ENCODE measurements at regions not wholly inside any gene's neighbourhood (a gene's known extent, or its start where the extent isn't known, plus 50 kb on each side); places are given as distances from the start of the nearest gene placed in this dataset.

GRCh38 chr5:118405650-118406061 is 582.7 kb downstream of the DTWD2 start:
- Histone ChIP-seq H3K4me1 (ENCODE audit: control insufficient read depth, extremely low read depth, insufficient read depth, low read length) (no peaks in the 10 kb centered on the region), H3K4me3 (ENCODE audit: control insufficient read depth in 2 of 3, extremely low read depth in 1 of 3, insufficient read depth in 2 of 3, low read depth in 1 of 3, low read length in 3 of 3) (no peak overlapping the region), H2AFZ (ENCODE audit: control insufficient read depth, low read length) (no peak overlapping the region), H3K27me3 (ENCODE audit: control insufficient read depth, extremely low read depth, insufficient read depth, low read length) (no peaks in the 10 kb centered on the region), H4K20me1 (ENCODE audit: control insufficient read depth, extremely low read depth, insufficient read depth, low read length) (no peaks in the 10 kb centered on the region), H3K9me3 (ENCODE audit: control insufficient read depth, low read depth, low read length) (peaks cover 3% of the 10 kb centered on the region), H3K9me1 (ENCODE audit: control insufficient read depth, extremely low read depth, insufficient read depth, low read length) (no peaks in the 10 kb centered on the region), H3K4me2 (ENCODE audit: control insufficient read depth, extremely low read depth, insufficient read depth, low read depth, low read length) (no peak overlapping the region), H3K36me3 (ENCODE audit: control insufficient read depth in 2 of 2, extremely low read depth in 1 of 2, insufficient read depth in 2 of 2, low read length in 2 of 2) (no peaks in the 10 kb centered on the region), H3K9ac (ENCODE audit: control insufficient read depth, extremely low read depth, insufficient read depth, low read length) (no peak overlapping the region), H3K27ac (ENCODE audit: control insufficient read depth, insufficient read depth, low read length) (no peak overlapping the region), H3K79me2 (ENCODE audit: control insufficient read depth, insufficient read depth, low read length) (no peaks in the 10 kb centered on the region)
- TF ChIP-seq CTCF (optimal IDR thresholded peaks at IDR 0.05 in 1 of 3, IDR thresholded peaks at IDR 0.05 in 1 of 3, conservative IDR thresholded peaks at IDR 0.05 in 1 of 3; ENCODE audit: extremely low read depth in 1 of 3, insufficient read depth in 2 of 3, low read length in 3 of 3), result no peak
- no peak for TF ChIP-seq EZH2 (IDR thresholded peaks at IDR 0.05; ENCODE audit: low read length)
- dilution Hi-C loops (cut with MboI; ENCODE audit: extremely low pct_ligation_motif_present, low sequenced_read_pairs), result no loop called here
- no peak for DNase-seq (ENCODE audit: low read depth, low spot score)
- FAIRE-seq, result no peak

- no peak for TF ChIP-seq CTCF (optimal IDR thresholded peaks at IDR 0.05 in 1 of 3, IDR thresholded peaks at IDR 0.05 in 1 of 3, conservative IDR thresholded peaks at IDR 0.05 in 1 of 3; ENCODE audit: extremely low read depth in 1 of 3, insufficient read depth in 2 of 3, low read length in 3 of 3)
- no peak for TF ChIP-seq EZH2 (IDR thresholded peaks at IDR 0.05; ENCODE audit: low read length)
- FAIRE-seq (no peak), DNase-seq (ENCODE audit: low read depth, low spot score) (no peak)
- Histone ChIP-seq H2AFZ (ENCODE audit: control insufficient read depth, low read length) (no peak overlapping the region), H3K36me3 (ENCODE audit: control insufficient read depth in 2 of 2, extremely low read depth in 1 of 2, insufficient read depth in 2 of 2, low read length in 2 of 2) (no peaks in the 10 kb centered on the region), H3K9me3 (ENCODE audit: control insufficient read depth, low read depth, low read length) (no peaks in the 10 kb centered on the region), H3K4me1 (ENCODE audit: control insufficient read depth, extremely low read depth, insufficient read depth, low read length) (no peaks in the 10 kb centered on the region), H3K9ac (ENCODE audit: control insufficient read depth, extremely low read depth, insufficient read depth, low read length) (no peak overlapping the region), H3K27ac (ENCODE audit: control insufficient read depth, insufficient read depth, low read length) (no peak overlapping the region), H3K27me3 (ENCODE audit: control insufficient read depth, extremely low read depth, insufficient read depth, low read length) (no peaks in the 10 kb centered on the region), H3K4me3 (ENCODE audit: control insufficient read depth in 2 of 3, extremely low read depth in 1 of 3, insufficient read depth in 2 of 3, low read depth in 1 of 3, low read length in 3 of 3) (no peak overlapping the region), H3K79me2 (ENCODE audit: control insufficient read depth, insufficient read depth, low read length) (no peaks in the 10 kb centered on the region), H4K20me1 (ENCODE audit: control insufficient read depth, extremely low read depth, insufficient read depth, low read length) (no peaks in the 10 kb centered on the region), H3K4me2 (ENCODE audit: control insufficient read depth, extremely low read depth, insufficient read depth, low read depth, low read length) (no peak overlapping the region), H3K9me1 (ENCODE audit: control insufficient read depth, extremely low read depth, insufficient read depth, low read length) (no peaks in the 10 kb centered on the region)
- dilution Hi-C loops (cut with MboI; ENCODE audit: extremely low pct_ligation_motif_present, low sequenced_read_pairs), result no loop called here
Measured at GRCh38 chr5:118397236-118397635, 591.1 kb downstream of the DTWD2 start.

All from keratinocyte (primary cell).